Hematopoietic multipotent progenitor cell treated with erythropoietin and hydrocortisone succinate and interleukin-3 and kit ligand, for 4 days (in vitro differentiated cells): ENCODE measurements at regions not wholly inside any gene's neighbourhood (a gene's known extent, or its start where the extent isn't known, plus 50 kb on each side); places are given as distances from the start of the nearest gene placed in this dataset.
"Not testable (repeated sequence)": the region's sequence is repeated elsewhere in the genome, so short reads cannot be mapped to it uniquely, and the experiment has no call there.

Experiments used
- DNase-seq: peaks from one replicate; pipeline ENCODE4 v3.0.0-alpha.2; 2015

DNA sequence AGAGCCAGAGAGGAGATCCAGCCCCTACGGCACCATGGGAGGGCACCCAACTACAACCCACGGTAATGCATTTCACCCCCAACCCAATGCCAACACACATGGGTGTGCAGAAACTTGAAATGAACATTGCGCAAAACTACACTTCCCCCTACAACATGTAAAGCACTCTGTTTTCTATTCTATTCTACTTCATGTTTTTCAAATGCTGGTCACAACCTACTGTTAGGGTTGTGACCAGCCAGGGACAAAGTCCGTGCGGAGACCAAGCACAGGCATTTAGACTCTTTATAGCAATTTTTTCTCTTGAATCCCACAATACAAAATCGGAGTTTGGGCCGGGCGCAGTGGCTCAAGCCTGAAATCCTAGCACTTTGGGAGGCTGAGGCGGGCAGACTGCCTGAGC lies 90.6 kb downstream of the MRPL14 start:
- peak; percentile 60 for DNase-seq

GRCh38 chr6:44036196-44036595 lies 91.1 kb downstream of the MRPL14 start:
- no peak for DNase-seq

DNA sequence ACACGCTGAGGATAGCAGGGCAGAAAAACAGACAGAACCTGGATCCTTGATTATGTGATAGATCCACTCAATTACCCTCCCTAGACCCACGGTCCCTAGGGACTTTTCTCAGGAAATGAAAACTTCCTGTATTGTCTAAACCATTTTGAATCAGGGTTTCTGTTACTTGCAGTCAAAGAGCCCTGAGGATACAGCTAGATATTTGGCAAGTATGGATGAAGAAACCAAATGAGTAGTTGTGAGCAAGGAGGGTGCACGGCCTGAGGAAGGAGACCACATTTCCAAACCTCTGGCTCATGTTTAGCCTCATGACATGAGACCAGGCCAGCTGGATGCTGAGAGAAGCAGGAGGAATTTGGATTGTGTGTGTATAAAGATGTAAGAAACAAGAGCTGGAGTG lies 91.6 kb downstream of the MRPL14 start:
- DNase-seq, result no peak

DNA sequence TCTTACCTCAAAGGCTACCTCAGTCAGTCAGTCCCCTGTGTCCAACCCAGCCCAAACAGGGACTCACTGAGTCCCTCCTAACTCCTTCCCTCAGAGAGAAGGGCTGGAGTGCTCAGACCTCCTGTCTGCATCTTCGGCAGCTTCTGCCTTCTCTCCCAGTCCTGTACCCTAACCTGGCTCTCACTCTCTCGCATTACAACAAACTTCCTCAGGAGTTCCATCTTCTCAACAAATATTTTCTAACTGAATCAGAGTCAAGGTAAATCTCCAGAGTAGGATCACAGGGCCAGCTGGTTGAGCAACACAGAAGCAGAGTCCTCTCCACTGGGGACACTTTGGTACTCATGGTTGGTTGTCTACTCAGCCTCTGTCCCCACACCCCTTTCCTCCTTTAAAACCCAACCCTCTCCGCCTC lies 92.3 kb downstream of the MRPL14 start:
- no peak for DNase-seq

DNA sequence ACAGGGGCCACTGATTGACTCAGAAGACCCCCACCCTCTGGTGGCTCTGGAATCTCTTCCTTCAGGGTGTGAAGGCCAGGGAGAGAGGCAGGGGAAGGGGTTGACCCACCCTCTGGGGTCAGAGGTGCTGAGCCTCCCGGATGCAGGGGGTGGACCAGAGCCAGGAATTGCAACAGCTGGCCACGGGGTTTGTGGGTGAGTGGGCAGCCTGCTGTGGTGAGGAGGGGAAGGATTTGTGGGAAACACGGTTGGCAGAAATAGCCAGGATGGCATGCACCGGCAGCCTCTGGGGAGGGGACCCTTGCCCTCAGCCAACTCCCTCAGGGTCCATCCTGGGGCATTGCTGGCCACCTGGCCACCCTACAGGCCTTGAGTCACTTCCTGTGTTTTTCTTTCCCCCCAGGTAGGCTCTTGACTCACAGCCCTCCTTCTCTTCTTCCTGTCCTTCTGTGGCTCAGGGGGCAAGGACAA lies 92.8 kb downstream of the MRPL14 start:
- no peak for DNase-seq

GRCh38 chr6:44030812-44031454 lies 96.3 kb downstream of the MRPL14 start:
- no peak for DNase-seq

GRCh38 chr6:44029444-44030185 lies 97.6 kb downstream of the MRPL14 start:
- no peak for DNase-seq

- DNase-seq, result no peak
Observed at GRCh38 chr6:44028789-44029310, 98.4 kb downstream of the MRPL14 start.

GRCh38 chr6:44025226-44025625 lies 102.0 kb downstream of the MRPL14 start:
- no peak for DNase-seq

DNA sequence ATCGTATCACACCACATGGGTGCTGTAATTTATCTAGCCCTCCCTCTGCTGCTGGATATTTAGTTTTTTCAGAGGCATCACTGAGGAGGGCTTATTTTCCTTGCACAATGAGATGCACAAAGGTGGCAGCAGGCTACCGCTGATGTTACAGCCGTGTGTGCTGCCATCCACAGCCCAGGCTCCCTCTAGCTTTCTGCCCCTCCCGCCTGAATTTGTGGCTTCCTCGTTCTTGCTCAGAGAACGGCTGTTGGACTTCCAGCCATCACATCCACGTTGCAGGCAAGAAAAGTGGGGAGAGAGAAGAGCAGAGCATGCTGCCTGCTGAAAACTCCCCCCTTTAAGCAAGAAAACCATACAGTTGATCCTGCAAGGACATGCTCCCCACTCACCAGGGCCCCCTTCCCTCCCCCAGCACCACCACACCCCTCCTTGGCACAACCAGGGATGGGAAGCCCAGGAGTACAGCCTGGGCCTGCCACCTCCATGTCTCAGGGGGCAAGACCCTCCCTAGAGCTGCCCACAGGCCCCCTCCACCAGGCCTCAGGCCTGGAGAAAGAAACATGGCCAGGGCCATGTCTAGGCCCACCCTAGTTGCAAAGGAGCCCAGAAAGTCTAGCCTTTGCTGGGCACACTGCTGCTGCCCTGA lies 102.6 kb downstream of the MRPL14 start:
- DNase-seq, result peak; percentile 72

DNA sequence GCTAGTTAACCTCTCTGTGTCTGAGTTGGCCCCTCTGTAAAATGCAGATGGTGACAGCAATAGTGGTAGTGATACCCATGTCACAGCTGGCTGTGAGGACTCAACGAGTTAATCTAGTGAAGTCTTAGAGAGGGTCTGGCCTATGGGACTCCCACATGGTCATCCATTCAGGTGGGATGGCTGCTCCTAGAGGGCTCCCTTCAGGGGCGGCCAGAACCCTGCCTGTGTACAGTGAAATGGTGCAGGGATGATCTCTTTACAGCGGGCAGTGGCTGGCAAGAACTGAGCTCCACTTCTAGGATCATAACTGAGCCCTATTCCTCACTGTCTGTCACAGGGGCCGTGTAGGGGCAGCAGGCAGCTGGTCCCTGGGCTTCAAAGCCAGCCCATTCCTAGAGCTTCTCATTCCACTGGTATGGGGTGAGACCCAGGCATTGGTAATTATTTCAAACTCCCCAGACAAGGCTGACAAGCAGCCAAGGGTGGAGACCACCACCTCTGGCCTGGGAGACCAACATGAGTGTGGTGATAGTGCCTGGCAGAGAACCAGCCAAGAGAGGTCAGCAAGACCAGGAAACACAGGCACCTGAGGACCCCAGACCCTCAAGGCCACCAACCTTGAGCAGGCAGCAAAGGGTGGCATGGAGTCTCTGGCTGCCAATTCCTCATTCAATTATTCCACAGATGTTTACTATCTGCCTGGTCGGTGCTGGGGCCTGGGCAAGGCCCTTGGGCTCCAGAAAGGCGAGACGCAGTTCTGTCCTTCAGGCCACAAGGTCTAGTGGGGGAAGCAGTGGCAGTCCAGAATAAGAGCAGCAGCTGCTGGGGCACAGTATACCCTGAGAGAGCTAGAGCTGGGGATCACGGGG lies 103.4 kb downstream of the MRPL14 start:
- no peak for DNase-seq

DNA sequence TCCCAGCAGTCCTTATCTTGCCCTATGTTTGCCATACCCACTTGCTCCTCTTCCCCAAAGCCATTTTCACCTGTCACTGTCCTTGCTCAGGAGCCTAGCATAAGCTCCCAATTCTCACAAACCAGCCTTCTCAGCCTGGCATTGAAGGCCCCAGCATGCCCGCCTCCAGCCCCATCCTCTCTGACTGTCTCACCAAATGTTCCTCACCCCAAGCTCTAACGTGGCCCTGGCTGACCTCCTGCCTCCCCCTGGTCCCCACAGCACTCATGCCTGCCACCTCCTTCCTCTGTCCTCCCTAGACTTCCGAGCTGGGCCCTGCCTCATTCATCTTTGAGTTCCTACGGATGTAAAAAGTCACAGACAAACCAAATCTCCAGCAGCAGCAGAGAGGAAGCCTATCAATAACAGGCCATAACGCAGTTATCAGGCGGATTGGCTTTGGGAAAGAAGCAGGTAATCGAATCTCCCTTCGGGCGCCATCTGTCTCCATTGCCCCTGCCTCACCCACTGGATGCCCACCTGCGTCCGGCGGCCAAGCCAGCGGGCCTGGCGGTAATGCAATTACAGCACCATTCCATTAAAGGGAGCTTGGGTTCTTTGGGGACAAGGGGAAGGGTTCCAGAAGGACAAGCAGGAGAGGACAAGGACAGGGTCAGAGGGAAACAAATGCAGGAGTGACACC lies 104.4 kb downstream of the MRPL14 start:
- DNase-seq, result no peak

DNA sequence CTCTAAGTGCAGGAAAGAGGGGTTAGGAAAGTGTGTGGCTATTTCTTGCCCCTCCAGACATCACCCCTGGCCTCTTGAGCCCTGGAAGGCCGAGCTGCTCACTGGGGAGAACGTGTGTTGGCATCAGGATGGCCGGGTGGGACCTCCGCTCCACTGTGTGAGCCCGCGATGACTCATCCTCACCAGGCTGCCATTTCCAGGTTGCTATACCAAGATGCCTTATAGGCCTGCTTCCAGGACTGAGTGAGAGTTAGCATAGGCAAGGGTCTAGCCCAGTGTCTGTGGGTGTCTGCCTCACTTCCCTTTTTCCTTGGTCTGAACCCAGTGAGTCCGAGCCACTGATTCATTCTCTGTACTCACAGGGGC lies 105.0 kb downstream of the MRPL14 start:
- no peak for DNase-seq

DNA sequence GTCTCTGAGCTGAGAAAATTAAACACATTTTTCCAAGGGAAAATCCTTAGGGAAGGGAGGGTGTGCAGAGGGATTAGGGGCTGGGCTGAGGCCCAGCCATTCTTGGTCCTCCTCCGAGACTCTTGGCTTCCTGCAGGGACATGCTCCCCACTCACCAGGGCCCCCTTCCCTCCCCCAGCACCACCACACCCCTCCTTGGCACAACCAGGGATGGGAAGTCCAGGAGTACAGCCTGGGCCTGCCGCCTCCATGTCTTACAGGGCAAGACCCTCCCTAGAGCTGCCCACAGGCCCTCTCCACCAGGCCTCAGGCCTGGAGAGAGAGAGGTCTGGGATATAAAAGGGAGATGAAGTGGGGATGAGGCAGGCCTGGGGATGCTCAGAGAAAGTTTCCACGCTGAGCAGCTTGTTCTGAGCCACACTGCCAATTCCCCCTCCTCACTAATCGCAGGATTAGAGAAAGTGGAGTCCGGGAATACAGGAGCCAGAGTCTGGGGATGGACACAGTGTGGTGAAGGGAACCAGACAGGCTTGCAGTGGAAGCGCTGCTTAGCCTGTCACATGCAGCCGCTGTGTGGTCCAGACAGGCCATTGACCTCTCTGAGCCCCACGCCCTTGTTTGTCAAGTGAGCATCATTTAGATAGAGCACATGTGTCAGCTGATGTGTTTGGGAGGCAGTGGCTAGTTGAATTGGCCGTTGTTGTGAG lies 105.5 kb downstream of the MRPL14 start:
- DNase-seq, result no peak

DNA sequence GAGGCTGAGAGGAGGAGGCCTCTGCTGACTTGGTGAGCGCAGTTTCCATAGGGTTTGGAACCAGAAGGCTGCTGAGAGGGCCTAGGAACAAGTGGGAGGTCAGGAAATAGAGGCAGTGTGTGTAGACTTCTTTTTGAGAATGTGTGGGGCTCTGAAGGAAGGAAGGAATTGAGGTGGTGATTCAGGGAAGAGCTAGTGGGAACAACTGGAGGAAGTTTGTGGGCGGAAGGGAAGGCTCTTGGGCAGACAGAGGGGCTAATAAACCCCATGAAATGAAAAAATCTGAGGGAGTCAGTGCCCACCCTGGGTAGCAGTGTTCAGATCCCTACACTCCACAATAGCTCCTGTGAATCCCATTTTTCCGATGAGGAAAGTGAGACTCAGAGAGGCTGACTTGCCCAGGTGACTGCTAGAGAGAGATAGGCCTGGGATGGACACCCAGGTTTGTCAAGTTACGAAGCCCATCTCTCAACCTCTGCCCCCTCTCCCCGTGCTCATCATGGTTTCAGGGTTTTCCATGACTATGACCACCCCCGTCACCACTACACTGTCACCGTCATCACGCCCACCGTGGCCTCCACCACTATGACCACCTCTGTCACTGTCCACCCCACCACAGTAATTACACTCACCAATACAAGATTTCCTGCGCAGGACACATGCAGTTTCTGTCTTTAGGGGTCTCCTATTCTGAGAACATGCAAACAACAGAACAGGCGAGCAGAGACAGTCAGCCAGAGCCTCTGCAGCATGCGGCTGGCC lies 106.4 kb downstream of the MRPL14 start:
- no peak for DNase-seq

GRCh38 chr6:44020148-44020547 lies 107.1 kb downstream of the MRPL14 start:
- no peak for DNase-seq

DNA sequence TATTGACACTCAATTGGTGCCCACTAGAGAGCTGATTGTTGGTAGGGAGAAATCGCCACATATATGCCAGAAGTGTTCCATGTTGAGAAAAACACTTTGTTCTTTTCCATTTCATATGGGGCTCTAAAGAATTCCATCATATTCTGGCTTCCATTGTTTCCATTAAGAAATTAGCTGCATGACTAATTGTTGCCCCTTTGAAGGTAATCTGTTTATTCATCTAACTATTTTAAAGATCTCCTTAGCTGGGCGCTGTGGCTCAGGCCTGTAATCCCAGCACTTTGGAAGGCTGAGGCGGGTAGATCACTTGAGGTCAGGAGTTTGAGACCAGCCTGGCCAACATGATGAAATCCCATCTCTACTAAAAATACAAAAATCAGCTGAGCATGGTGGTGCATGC lies 109.9 kb downstream of the MRPL14 start:
- DNase-seq, result not testable (repeated sequence)

- DNase-seq, result no peak
Observed at GRCh38 chr6:44016131-44016870, 111.0 kb downstream of the MRPL14 start.

- peak; percentile 80 for DNase-seq
Observed at GRCh38 chr6:44012078-44012493, 115.2 kb downstream of the MRPL14 start.

GRCh38 chr6:44011350-44011920 lies 115.8 kb downstream of the MRPL14 start:
- no peak for DNase-seq
